ENCODE measurements at regions not wholly inside any gene's neighbourhood (a gene's known extent, or its start where the extent isn't known, plus 50 kb on each side); places are given as distances from the start of the nearest gene placed in this dataset.
"Not testable (repeated sequence)": the region's sequence is repeated elsewhere in the genome, so short reads cannot be mapped to it uniquely, and the experiment has no call there.

GRCh38 chr17:33697557-33697956, 404.5 kb upstream of the ASIC2 start:
- DNase-seq = no peak
- Mint-ChIP-seq H3K36me3 (ENCODE audit: low read depth) (no peaks in the 10 kb centered on the region), H3K27ac (no peak overlapping the region), H3K4me3 (no peak overlapping the region), H3K9me3 (no peaks in the 10 kb centered on the region), H3K4me1 (no peaks in the 10 kb centered on the region), H3K27me3 (peaks cover 7% of the 10 kb centered on the region)
- ChIA-PET POLR2A (no interaction called here), CTCF (no interaction called here)

DNA sequence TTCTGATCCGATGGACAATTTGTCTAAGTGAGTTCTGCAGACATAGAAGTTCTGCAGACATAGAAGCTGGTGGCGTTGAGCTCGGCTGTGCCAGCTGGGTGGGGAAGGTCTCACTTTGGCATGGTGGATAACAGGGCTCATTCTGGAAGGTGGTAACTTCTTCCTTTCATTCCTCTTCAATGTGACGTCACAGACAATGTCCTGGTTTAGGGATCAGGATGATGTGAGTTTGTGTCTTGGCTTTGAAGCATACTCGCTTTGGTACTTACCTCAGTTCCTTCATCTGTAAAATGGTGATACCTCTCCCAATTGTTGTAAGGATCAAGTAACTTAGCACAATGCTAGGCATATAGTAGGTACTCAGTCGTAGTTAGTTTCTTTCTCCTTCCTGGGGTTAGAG, 408.8 kb upstream of the ASIC2 start:
- Mint-ChIP-seq H3K27me3 (peaks cover 4% of the 10 kb centered on the region), H3K4me3 (no peak overlapping the region), H3K27ac (no peak overlapping the region), H3K4me1 (no peaks in the 10 kb centered on the region), H3K9me3 (no peaks in the 10 kb centered on the region), H3K36me3 (ENCODE audit: low read depth) (no peaks in the 10 kb centered on the region)
- POLR2A ChIA-PET = no interaction called here
- CTCF ChIA-PET = no interaction called here
- DNase-seq = no peak

- CTCF ChIA-PET = interaction anchor here (0.6 kb wide), 1 partner anchor 42 kb away, joined by 3 read pairs; no protein-coding TSS in a partner anchor
- no peaks in the 10 kb centered on the region for H3K4me1 Mint-ChIP-seq
- no peak overlapping the region for H3K27ac Mint-ChIP-seq
Measured at GRCh38 chr17:33704856-33705255, 411.8 kb upstream of the ASIC2 start.

DNA sequence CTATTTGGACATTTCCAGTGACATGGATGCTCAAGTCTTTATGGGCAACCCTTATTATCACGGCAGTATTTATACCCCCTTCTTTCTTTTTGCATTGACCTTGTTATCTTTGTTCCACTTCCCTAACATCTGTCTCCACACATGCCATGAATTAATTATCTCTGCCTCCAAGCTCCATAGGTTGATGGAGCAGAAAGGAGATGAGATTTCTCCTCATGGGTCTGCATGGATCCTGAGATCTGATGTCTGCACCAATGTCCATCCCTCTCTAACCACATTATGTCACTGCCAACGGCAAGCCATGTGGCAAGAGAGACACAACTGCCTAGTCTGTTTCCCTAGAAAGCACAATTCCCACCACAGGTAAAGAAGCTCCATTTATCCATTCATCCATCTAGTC, 416.8 kb upstream of the ASIC2 start:
- H3K36me3 Mint-ChIP-seq (ENCODE audit: low read depth) = no peaks in the 10 kb centered on the region
- POLR2A ChIA-PET = no interaction called here
- no peak overlapping the region for H3K4me3 Mint-ChIP-seq
- CTCF ChIA-PET = interaction anchor here (0.6 kb wide), 1 partner anchor 37 kb away, joined by 4 read pairs; no protein-coding TSS in a partner anchor
- H3K27ac Mint-ChIP-seq = no peak overlapping the region
- no peak for DNase-seq
- no peaks in the 10 kb centered on the region for H3K9me3 Mint-ChIP-seq
- peaks cover 8% of the 10 kb centered on the region for H3K27me3 Mint-ChIP-seq
- no peaks in the 10 kb centered on the region for H3K4me1 Mint-ChIP-seq

More at GRCh38 chr17:33704856-33705255, 411.8 kb upstream of the ASIC2 start:
- Mint-ChIP-seq H3K9me3 (no peaks in the 10 kb centered on the region), H3K27me3 (peaks cover 11% of the 10 kb centered on the region), H3K4me3 (no peak overlapping the region), H3K36me3 (ENCODE audit: low read depth) (no peaks in the 10 kb centered on the region)
- POLR2A ChIA-PET = no interaction called here
- DNase-seq = no peak

DNA sequence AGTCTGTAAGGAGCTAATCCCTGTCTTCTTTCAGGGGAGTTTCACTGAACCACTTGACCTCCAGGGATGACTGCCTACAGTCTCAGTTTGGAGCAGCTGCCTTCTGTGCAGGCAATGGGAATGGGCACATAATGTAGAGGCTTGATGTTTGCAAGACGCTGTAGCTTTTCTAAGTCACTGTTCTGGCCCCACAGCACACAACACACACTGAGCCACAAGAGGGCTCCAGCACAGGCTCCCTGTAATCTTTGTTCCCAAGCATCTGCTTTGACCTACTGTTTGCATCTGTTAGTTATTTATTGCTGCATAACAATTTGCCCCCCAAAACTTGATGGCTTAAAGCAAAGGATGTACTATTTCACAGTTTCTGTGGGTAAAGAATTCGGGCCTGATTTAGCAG, 419.0 kb upstream of the ASIC2 start:
- POLR2A ChIA-PET = no interaction called here
- H3K27ac Mint-ChIP-seq = no peak overlapping the region
- H3K4me3 Mint-ChIP-seq = no peak overlapping the region

DNA sequence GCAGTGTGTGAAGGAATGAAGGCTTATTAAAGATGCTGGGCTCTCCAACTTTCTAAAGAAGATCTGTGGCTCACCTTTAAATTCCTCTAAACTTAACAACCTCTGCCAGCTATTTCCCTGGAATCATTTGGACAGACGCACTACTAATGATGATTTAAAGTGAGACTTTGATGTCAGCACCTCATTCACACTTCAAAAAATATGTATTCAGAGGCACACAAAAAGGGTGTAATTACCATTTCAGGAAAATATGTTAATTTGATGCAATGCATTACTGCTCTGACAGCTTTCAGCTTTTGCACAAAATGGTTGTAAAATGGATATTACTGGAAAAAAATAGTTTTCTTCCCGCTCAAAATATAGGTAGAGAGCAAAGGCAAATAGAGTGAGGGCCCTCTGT, 423.9 kb upstream of the ASIC2 start:
- Mint-ChIP-seq H3K9me3 (no peaks in the 10 kb centered on the region), H3K4me1 (no peaks in the 10 kb centered on the region), H3K27ac (no peak overlapping the region), H3K4me3 (no peak overlapping the region), H3K36me3 (ENCODE audit: low read depth) (no peaks in the 10 kb centered on the region), H3K27me3 (no peaks in the 10 kb centered on the region)
- DNase-seq = no peak
- ChIA-PET CTCF (no interaction called here), POLR2A (no interaction called here)

More for the DNA sequence above, 419.0 kb upstream of the ASIC2 start:
- Mint-ChIP-seq H3K36me3 (ENCODE audit: low read depth) (no peaks in the 10 kb centered on the region), H3K4me1 (no peaks in the 10 kb centered on the region), H3K9me3 (no peaks in the 10 kb centered on the region), H3K27me3 (peaks cover 6% of the 10 kb centered on the region)
- no peak for DNase-seq
- CTCF ChIA-PET = no interaction called here

DNA sequence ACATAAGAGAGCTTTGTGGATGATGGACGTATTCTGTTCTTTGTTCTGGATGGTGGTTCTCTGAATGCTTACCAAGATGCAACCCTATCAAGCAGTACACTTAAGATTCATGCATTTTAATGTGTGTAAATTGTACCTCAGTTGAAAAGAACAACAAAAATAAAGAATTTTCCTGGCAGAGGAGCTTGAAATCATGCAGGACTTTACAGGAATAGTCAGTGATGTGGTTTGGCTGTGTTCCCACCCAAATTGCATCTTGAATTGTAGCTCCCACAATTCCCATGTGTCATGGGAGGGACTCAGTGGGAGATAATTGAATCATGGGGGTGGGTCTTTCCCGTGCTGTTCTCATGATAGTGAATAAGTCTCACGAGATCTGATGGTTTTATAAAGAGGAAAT, 430.6 kb upstream of the ASIC2 start:
- CTCF ChIA-PET; H3K4me1 Mint-ChIP-seq; H3K27me3 Mint-ChIP-seq; H3K9me3 Mint-ChIP-seq; DNase-seq; H3K4me3 Mint-ChIP-seq; H3K27ac Mint-ChIP-seq; H3K36me3 Mint-ChIP-seq (ENCODE audit: low read depth); POLR2A ChIA-PET: not testable (repeated sequence)

DNA sequence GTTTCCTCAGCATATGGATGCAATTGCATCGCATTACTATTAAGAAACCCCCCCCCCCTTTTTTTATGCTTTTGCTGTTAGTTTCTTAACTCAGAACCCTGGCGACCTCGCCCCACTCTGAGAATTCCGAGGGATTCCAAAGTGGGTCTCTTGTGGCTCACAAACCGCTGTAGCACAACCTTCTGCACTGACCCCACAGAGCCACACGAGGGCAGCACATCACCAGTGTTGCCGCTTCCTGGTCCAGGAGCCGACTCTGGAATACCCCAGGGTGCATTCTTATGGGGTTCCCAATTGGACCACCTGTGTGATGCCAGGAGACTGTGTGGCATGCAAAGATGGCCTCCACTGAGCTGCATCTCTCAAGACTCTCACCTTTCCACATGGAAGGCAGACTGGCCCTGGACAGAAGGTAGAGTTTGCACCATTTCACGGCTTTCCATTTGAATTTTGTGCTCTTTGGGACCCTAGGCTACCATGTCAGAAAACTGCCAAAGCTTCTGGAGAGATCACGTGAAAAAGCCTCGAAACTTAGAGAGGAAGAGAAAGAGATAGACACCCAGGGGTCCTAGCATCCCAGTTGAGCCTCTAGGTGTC, 432.7 kb upstream of the ASIC2 start:
- Mint-ChIP-seq H3K4me1 (no peaks in the 10 kb centered on the region), H3K27ac (no peak overlapping the region), H3K4me3 (no peak overlapping the region), H3K36me3 (ENCODE audit: low read depth) (no peaks in the 10 kb centered on the region), H3K9me3 (no peaks in the 10 kb centered on the region), H3K27me3 (peaks cover 2% of the 10 kb centered on the region)
- POLR2A ChIA-PET = no interaction called here
- CTCF ChIA-PET = no interaction called here
- DNase-seq = peak; percentile 15

DNA sequence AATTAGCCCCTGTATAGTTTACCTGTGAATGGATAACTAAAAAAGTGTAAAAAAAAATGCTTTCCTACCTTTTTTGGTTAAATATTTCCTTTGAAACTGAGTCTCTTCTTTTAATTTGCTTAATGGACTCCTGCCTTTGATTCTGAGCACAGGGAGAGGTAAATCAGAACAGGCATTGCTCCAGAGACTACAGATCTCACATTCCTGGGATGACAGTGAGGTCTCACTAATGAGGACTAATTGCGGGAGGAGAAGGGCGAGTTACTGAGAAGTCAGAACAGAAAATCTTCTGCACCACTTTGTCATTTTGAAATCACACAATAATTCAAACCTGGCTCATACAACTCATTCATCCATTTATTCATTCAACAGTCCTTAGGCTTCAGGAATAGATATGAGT, 437.0 kb upstream of the ASIC2 start:
- H3K4me1 Mint-ChIP-seq = no peaks in the 10 kb centered on the region
- no peaks in the 10 kb centered on the region for H3K36me3 Mint-ChIP-seq (ENCODE audit: low read depth)
- POLR2A ChIA-PET = no interaction called here
- no peak for DNase-seq
- no peak overlapping the region for H3K4me3 Mint-ChIP-seq
- H3K27ac Mint-ChIP-seq = no peak overlapping the region
- CTCF ChIA-PET = interaction anchor here (1.0 kb wide), 1 partner anchor 18 kb away, joined by 3 read pairs; no protein-coding TSS in a partner anchor
- H3K27me3 Mint-ChIP-seq = no peaks in the 10 kb centered on the region
- no peaks in the 10 kb centered on the region for H3K9me3 Mint-ChIP-seq

DNA sequence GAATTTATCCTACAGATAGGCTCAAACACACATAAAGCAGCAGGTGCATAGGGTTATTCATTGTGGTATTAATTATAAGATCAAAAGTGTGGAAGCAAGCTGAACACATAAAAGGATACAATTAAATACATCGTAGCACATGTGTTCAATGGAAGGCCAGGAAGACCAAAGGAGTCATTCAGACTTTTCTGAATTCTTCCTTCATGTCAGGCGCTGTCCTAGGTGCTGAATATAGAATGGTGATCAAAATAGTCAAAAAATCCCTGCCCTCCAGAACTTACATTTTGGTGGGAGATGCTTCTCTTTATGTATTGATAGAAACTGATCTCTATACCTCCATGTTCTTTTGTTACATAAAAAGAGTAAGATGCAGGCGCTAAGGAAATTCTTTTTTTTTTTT, 439.0 kb upstream of the ASIC2 start:
- H3K4me3 Mint-ChIP-seq = no peak overlapping the region
- H3K27ac Mint-ChIP-seq = no peak overlapping the region
- ChIA-PET POLR2A (no interaction called here), CTCF (no interaction called here)
- H3K4me1 Mint-ChIP-seq = no peaks in the 10 kb centered on the region
- H3K27me3 Mint-ChIP-seq = no peaks in the 10 kb centered on the region
- no peaks in the 10 kb centered on the region for H3K9me3 Mint-ChIP-seq
- H3K36me3 Mint-ChIP-seq (ENCODE audit: low read depth) = no peaks in the 10 kb centered on the region
- DNase-seq = peak; percentile 17

DNA sequence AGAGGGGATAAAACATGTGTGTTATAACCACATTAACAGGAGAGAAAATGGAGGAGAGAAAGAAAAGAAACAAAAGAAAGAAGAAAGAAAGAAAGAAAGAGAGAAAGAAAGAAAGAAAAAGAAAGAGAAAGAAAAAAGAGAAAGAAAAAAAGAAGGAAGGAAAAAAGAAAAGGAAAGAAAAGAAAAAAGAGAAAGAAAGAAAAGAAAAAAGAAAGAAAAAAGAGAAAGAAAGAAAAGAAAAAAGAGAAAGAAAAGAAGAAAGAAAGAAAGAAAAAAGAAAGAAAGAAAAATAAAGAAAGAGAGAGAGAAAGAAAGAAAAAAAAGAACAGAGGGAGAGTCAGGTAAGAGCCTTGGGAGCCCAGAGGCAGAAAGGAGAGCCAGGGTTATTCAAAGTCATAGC, 446.6 kb upstream of the ASIC2 start:
- H3K36me3 Mint-ChIP-seq (ENCODE audit: low read depth) = no peaks in the 10 kb centered on the region

DNA sequence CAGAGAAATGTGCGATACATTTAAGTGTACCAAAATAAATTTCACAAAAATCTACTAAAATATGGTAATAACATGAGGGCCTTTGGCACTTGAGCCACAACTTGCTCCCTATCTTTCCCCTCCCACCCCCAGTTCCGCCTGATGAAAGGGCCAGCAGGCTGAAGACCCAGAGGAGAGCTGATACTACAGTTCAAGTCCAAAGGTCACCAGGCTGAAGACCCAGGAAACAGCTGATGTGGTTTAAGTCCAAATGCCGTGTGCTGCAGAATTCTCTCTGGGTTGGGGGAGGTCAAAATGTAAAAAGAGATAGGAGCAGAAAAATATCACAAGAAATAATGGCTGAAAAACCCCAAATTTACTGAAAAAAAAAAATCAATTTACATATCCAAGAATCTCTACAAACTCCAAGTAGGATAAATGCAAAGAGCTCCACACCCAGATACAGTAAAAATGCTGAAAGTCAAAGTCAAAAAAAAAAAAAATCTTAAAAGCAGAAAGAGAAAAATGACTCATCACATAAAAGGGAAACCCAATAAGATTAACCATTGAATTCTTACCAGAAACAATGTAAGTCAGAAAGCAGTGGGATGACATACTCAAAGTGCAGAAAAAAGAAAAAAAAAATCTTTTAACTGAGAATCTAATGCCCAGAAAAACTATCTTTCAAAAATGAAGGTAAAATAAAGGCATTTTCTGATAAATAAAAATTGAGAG, 452.1 kb upstream of the ASIC2 start:
- no peak for DNase-seq
- no peak overlapping the region for H3K4me3 Mint-ChIP-seq
- ChIA-PET CTCF (no interaction called here), POLR2A (no interaction called here)
- peaks cover 3% of the 10 kb centered on the region for H3K27me3 Mint-ChIP-seq
- no peaks in the 10 kb centered on the region for H3K9me3 Mint-ChIP-seq
- H3K27ac Mint-ChIP-seq = no peak overlapping the region
- H3K4me1 Mint-ChIP-seq = no peaks in the 10 kb centered on the region
- no peaks in the 10 kb centered on the region for H3K36me3 Mint-ChIP-seq (ENCODE audit: low read depth)

More for the DNA sequence above, 446.6 kb upstream of the ASIC2 start:
- H3K27ac Mint-ChIP-seq = no peak overlapping the region
- DNase-seq = no peak
- H3K4me1 Mint-ChIP-seq = no peaks in the 10 kb centered on the region
- no peaks in the 10 kb centered on the region for H3K9me3 Mint-ChIP-seq
- CTCF ChIA-PET = no interaction called here
- no peak overlapping the region for H3K4me3 Mint-ChIP-seq
- POLR2A ChIA-PET = no interaction called here
- H3K27me3 Mint-ChIP-seq = peaks cover 8% of the 10 kb centered on the region

- no peaks in the 10 kb centered on the region for H3K9me3 Mint-ChIP-seq
- H3K36me3 Mint-ChIP-seq (ENCODE audit: low read depth) = no peaks in the 10 kb centered on the region
- ChIA-PET POLR2A (no interaction called here), CTCF (interaction anchor here (0.9 kb wide), 1 partner anchor 19 kb away, joined by 3 read pairs; no protein-coding TSS in a partner anchor)
- peaks cover 15% of the 10 kb centered on the region for H3K27me3 Mint-ChIP-seq
- no peak overlapping the region for H3K27ac Mint-ChIP-seq
- DNase-seq = no peak
- peaks cover 8% of the 10 kb centered on the region for H3K4me1 Mint-ChIP-seq
- no peak overlapping the region for H3K4me3 Mint-ChIP-seq
Measured at GRCh38 chr17:33749171-33749570, 456.1 kb upstream of the ASIC2 start.

Measured in activated CD4-positive, alpha-beta T cell treated with anti-CD3 and anti-CD28 coated beads, Interleukin-2, amount 10 ng/mL, durations not matched to agents 7 days and 5 days (primary cell).